Hematopoietic multipotent progenitor cell (in vitro differentiated cells): ENCODE measurements at regions not wholly inside any gene's neighbourhood (a gene's known extent, or its start where the extent isn't known, plus 50 kb on each side); places are given as distances from the start of the nearest gene placed in this dataset.
"Not testable (repeated sequence)": the region's sequence is repeated elsewhere in the genome, so short reads cannot be mapped to it uniquely, and the experiment has no call there.

ENCODE experiments used
- DNase-seq, 3 donors: peaks; one replicate each; pipeline ENCODE4 v3.0.0-alpha.2; 2011 to 2015; ENCODE audit warnings: low read depth in 2 of 3, low spot score in 2 of 3

- no peak for DNase-seq
Measured at GRCh38 chr3:163745204-163745603, 1333.1 kb downstream of the SI start.

- no peak for DNase-seq
Measured at GRCh38 chr3:163735394-163735793, 1342.9 kb downstream of the SI start.

DNA sequence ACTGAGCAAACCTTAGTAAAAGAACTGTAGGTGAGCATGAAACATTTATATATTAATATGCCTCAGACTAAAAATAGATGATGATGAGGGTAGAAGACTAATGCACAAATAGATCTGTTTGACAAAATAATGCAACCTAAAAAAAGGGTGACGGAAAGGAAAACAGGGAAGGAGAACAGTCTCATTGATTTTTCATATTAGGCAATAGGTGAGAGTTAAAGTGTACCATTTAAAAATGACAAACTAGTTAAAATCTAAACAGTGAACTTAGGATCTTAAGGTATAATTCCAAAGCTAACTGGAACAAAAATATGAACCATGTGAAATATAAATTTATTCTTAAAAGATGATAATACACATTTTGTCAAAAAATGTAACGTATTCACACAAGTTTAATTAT is 1347.6 kb downstream of the SI start:
- no peak for DNase-seq

DNA sequence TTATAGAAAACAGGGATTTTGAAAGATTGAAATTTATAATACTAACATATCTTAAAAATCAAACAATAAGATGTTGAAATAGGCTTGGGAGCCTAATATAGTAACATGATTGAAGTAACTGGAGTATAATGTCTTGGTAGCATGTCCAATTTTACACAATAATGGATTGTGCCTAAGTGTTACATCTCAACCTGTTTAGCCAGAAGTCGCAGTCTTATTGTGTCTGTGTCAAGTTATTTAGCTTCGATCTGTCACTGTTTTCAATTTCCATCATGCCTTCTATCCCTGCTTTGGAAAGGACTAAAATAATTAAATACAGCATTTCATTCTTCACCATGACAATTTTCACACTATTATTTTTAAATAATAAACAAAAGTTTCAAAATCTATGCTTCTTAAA is 1352.2 kb downstream of the SI start:
- DNase-seq: no peak

DNA sequence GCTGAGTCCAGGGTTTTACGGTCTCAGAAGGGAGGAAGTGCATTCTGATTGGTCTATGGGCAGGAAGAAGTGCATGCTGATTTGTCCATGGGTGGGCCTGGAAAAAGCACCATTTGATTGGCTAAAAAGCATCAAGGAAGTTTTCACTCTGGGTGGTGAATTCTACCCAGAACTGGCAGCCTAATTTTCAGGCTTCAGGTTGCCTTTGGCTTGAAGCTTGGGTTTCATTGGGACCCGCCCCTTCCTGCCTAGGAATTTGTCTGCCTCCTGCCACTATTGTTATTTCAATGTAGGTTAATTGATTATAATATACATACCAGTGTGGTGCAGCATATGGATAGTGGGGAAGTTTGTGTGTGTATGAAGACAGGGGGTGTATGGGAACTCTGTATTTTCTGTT is 1355.9 kb downstream of the SI start:
- DNase-seq: no peak

GRCh38 chr3:163721596-163721995 is 1356.7 kb downstream of the SI start:
- no peak for DNase-seq

GRCh38 chr3:163717377-163717776 is 1360.9 kb downstream of the SI start:
- DNase-seq: no peak

DNA sequence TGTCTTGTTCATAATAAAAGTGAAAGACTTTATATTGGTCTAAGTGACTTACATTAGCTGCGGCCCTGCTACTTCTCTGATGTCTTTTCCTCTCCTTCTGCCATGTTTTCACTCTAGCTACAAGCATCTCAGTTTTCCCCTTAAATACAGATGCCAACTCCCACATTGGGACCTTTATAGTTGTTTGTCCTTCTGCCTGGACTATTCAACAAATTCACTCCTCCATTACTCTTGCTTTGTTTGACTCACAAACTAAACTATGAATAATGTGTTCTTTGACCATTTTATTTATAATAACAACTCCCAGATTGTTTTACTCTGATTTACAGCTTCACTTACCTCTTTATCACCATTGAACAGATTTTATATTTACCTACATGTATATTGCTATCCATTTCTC is 1369.9 kb downstream of the SI start:
- DNase-seq: no peak

- no peak for DNase-seq
Measured at GRCh38 chr3:163707659-163708058, 1370.6 kb downstream of the SI start.

DNA sequence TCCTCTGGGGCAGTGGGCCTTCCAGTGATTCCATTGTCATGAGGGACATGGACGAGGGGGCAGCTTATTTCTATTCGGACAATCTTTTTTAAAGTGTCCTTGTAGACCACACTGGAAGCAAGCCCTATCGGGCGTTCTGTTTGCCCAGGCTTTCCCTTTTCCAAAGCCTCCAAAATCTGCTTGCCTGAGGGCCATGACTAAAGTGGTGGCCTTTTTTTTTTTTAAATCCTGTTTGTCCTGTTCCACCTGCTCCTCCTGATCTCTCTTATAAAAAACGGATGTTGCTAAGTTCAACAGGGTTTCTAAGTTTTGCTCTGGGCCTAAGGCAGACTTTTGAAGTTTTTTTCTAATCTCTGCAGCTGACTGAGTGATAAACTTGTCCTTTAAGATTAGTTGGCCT is 1380.1 kb downstream of the SI start:
- DNase-seq: not testable (repeated sequence)

- no peak for DNase-seq
Measured at GRCh38 chr3:163692494-163692893, 1385.8 kb downstream of the SI start.

- no peak for DNase-seq
Measured at GRCh38 chr3:163684651-163685050, 1393.6 kb downstream of the SI start.

- no peak for DNase-seq
Measured at GRCh38 chr3:163672954-163673353, 1405.3 kb downstream of the SI start.

- no peak for DNase-seq
Measured at GRCh38 chr3:163671201-163671600, 1407.1 kb downstream of the SI start.

DNA sequence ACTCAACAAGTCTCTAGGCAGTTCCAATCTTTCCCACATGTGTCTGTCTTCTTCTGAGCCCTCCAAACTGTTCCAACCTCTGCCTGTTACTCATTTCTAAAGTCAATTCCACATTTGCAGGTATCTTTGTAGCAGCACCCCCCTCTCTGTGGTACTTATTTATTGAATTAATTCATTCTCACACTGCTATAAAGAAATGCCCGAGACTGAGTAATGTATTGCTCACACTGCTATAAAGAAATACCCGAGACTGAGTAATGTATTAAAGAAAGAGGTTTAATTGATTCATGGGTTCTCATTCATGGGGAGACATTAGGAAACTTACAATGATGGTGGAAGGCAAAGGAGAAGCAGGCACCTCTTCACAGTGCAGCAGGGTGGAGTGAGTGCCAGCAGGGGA is 1413.8 kb downstream of the SI start:
- no peak for DNase-seq

DNA sequence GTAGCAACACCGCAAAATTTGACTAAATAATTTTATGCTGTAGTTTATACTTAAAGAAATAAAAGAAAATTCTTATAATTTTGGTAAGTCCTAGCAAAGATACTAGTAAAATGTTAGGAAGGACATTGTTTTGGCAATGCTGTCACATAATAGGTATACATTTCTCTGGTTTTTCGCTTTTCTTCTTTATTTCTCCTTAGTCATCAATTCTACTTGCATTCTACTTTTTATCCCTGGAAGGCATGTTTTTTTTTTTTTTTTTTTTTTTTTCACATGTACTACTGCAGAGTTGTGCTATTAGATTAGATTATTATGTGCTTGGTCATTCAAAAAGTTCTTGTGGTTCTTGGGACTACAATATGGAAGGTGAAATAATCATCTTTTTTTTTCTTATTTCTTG is 1421.2 kb downstream of the SI start:
- no peak for DNase-seq

DNA sequence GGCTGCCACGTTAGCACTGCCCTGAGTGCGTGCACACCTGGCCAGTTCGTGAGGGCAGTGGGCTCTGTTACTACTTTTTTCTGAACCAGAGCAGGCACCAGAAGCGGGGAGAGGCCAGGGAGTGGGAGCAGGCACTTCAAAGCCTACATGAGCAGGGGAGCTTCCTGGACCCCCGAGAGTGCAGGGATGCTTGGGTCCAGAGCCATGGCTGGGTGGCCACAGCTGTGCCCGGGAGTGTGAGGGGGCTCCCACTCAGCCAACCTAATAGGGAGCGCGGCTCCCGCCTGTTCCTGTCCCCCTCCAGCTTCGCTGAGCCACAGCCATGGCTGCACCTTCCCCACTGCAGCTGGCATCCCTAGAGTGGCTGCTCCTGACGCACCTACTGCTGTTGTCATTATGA is 1423.3 kb downstream of the SI start:
- no peak for DNase-seq

DNA sequence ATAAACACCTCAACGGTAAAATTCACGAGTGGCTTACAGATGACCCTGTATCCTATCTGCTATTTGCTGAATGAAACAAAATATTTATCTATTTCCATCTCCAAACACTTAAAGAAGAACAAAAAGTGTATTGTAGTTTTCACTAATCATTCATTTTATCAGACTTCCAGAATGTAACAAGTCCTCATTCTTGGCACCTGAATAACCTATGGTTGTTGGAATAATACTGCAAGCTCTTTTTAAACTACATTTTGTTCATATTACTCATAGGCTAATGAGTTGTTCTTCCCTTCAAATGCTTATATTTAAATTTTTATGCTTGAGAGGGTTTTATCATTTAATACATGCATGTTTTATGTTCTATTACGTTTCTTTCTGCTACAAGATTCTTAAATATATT is 1434.1 kb downstream of the SI start:
- no peak for DNase-seq

GRCh38 chr3:163632722-163633121 is 1445.6 kb downstream of the SI start:
- DNase-seq: no peak

DNA sequence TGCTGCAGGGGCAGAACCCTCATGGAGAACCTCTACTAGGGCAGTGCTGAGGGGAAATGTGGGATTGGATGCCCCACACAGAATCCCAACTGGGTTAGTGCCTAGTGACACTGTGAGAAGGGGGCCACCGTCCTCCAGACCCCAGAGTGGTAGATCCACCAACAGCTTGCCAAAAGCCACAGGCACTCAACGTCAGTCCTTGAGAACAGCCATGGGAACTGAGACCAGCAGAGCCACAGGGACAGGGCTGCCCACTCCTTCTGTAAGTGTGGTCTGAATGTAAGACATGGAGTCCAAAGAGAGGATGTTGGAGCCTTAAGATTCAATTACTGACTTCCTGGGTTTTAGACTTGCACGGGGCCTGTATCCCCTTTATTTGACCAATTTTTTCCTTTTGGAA is 1451.5 kb downstream of the SI start:
- no peak for DNase-seq

DNA sequence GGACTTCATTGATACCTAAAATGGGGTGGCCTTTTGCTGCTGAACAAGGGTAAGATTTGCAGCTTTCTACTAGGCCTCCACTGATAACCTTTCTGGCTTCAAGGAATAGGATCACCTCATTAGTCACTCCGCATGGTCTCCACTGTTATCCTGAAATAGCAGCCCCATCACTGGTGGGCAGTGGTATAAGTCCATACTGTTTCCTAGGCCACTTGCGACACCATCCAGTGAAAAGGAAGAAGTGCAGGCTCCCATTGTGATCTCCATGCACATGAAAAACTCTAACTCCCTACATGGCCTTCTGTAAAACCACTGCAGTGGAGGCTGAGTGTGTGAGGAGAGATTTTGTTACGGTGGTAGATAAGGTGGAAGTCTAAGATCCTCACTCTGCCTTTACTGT is 1455.9 kb downstream of the SI start:
- DNase-seq: no peak

- DNase-seq: no peak
Measured at GRCh38 chr3:163614886-163615285, 1463.4 kb downstream of the SI start.

DNA sequence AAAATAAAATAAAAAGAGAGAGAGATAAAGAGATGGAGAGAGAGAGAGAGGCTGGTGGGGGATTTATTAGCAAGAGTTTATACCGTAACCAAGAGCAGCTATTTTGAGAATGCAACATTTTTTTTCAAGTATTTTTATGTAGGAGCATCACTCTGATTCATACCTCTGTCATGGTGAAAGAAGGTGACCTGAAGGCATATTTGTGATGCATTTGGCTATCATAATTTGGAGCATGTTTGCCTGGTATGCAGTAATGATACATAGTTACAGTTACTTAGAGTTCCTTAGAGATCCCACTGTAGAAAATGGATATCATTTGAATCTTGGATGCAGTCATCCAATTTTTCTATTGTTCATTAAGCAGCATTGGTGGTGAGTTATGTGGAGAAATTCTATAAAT is 1472.4 kb downstream of the SI start:
- DNase-seq: no peak

- DNase-seq: no peak
Measured at GRCh38 chr3:163601426-163601825, 1476.9 kb downstream of the SI start.
